SK-N-SH (cell line): ENCODE measurements at regions not wholly inside any gene's neighbourhood (a gene's known extent, or its start where the extent isn't known, plus 50 kb on each side); places are given as distances from the start of the nearest gene placed in this dataset.

Source experiments
- CTCF ChIP-seq: fragments of 200-600 bp; sonication (generic); IDR thresholded peaks from 2 replicates; pipeline ENCODE4 v1.6.1; 2017; ENCODE audit warnings: antibody characterized with exemption, mild to moderate bottlenecking, moderate library complexity
- ELF1 ChIP-seq: IDR thresholded peaks from 2 replicates; pipeline ENCODE4 v1.4.0; 2012
- GABPA ChIP-seq: IDR thresholded peaks from 2 replicates; pipeline ENCODE4 v1.4.0; 2012; ENCODE audit warnings: low read depth, mild to moderate bottlenecking
- PBX3 ChIP-seq: IDR thresholded peaks from 2 replicates; pipeline ENCODE4; 2012
- POLR2AphosphoS5 ChIP-seq: IDR thresholded peaks from 2 replicates; pipeline ENCODE4 v1.6.1; 2012; ENCODE audit warnings: low read depth, low read length
- RXRA ChIP-seq: IDR thresholded peaks from 2 replicates; pipeline ENCODE4 v1.4.0; 2012; ENCODE audit warnings: low read depth, mild to moderate bottlenecking, borderline replicate concordance

GRCh38 chr9:87255431-87256155 is 242.1 kb upstream of the DAPK1 start:
- TF ChIP-seq GABPA, result no peak
- TF ChIP-seq ELF1, result no peak
- no peak for TF ChIP-seq CTCF
- no peak for TF ChIP-seq RXRA
- TF ChIP-seq POLR2AphosphoS5, result no peak
- no peak for TF ChIP-seq PBX3
